ENCODE measurements at regions not wholly inside any gene's neighbourhood (a gene's known extent, or its start where the extent isn't known, plus 50 kb on each side); places are given as distances from the start of the nearest gene placed in this dataset.

GRCh38 chr2:43104106-43104505 lies 122.3 kb downstream of the ZFP36L2 start:
- TF ChIP-seq CTCF (IDR thresholded peaks at IDR 0.05; ENCODE audit: low read depth, low read length) = no peak
- TF ChIP-seq POLR2A (IDR thresholded peaks at IDR 0.05; ENCODE audit: extremely low read depth, insufficient read length) = no peak
- no peak for TF ChIP-seq MAX (IDR thresholded peaks at IDR 0.05; ENCODE audit: low read depth, low read length)
